Kidney (tissue), 13 donors: ENCODE measurements at regions not wholly inside any gene's neighbourhood (a gene's known extent, or its start where the extent isn't known, plus 50 kb on each side); places are given as distances from the start of the nearest gene placed in this dataset.

Source experiments
- DNase-seq, 5 donors: peaks; one replicate each; pipeline ENCODE4 v3.0.0-alpha.2; 2013 to 2020
- FAIRE-seq: peaks from 2 replicates; lab custom pipeline; 2012; peaks lifted over from hg19 to GRCh38; lab: Jason Lieb, UNC
- H3K27ac ChIP-seq, 2 donors: one replicate each; pipeline ENCODE4 v1.7.0; 2013; ENCODE audit warnings: low read depth in 2 of 2, low read length in 2 of 2, inconsistent platforms in 1 of 2
- H3K27me3 ChIP-seq: one replicate; pipeline ENCODE4 v1.7.1; 2013; ENCODE audit warnings: low read length, inconsistent platforms; ENCODE audit not compliant: control insufficient read depth, insufficient read depth
- H3K36me3 ChIP-seq, 3 donors: one replicate each; pipeline versions ENCODE4 v1.7.0 to v1.7.1; 2013; ENCODE audit warnings: low read length in 3 of 3, control low read depth in 1 of 3, inconsistent platforms in 1 of 3; ENCODE audit not compliant: insufficient read depth in 3 of 3, control insufficient read depth in 2 of 3
- H3K4me1 ChIP-seq, 3 donors: one replicate each; pipeline versions ENCODE4 v1.7.0 to v1.7.1; 2013; ENCODE audit warnings: low read length in 3 of 3, inconsistent platforms in 1 of 3, low read depth in 1 of 3; ENCODE audit not compliant: control insufficient read depth in 2 of 3, insufficient read depth in 2 of 3
- H3K4me3 ChIP-seq, 3 donors: one replicate each; pipeline versions ENCODE4 v1.7.0 to v1.8.1; 2013; ENCODE audit warnings: low read length in 3 of 3, control low read depth in 1 of 3, inconsistent platforms in 1 of 3
- H3K9ac ChIP-seq, 3 donors: one replicate each; pipeline versions ENCODE4 v1.7.0 to v1.7.1; 2013; ENCODE audit warnings: low read length in 3 of 3, control low read depth in 1 of 3, inconsistent platforms in 1 of 3
- H3K9me3 ChIP-seq, 3 donors: one replicate each; pipeline versions ENCODE4 v1.7.0 to v1.7.1; 2013; ENCODE audit warnings: low read length in 3 of 3, control low read depth in 1 of 3, inconsistent platforms in 1 of 3; ENCODE audit not compliant: control insufficient read depth in 2 of 3, insufficient read depth in 1 of 3
- CTCF ChIP-seq: IDR thresholded peaks from 3 replicates; pipeline ENCODE4 v1.5.1; 2012; ENCODE audit warnings: mild to moderate bottlenecking, moderate library complexity, borderline replicate concordance; ENCODE audit not compliant: insufficient read depth; ENCODE audit errors: extremely low read depth
- intact Hi-C: fragments of 100-400 bp; cut with DNase I; formaldehyde crosslinking; loops from one replicate; pipeline ENCODE4 v1.11.1; 2022
- donor health status: control.
- donor health status: control.
- donor health status: control.
- donor health status: control.
- donor health status: control.
- donor health status: DM: yes; HTN: yes; CAD: no.
- donor health status: Normal renal cell carcinoma (clear cell type).

- no peak for TF ChIP-seq CTCF
Measured at GRCh38 chr5:173812811-173813550, 75.2 kb upstream of the CPEB4 start.

DNA sequence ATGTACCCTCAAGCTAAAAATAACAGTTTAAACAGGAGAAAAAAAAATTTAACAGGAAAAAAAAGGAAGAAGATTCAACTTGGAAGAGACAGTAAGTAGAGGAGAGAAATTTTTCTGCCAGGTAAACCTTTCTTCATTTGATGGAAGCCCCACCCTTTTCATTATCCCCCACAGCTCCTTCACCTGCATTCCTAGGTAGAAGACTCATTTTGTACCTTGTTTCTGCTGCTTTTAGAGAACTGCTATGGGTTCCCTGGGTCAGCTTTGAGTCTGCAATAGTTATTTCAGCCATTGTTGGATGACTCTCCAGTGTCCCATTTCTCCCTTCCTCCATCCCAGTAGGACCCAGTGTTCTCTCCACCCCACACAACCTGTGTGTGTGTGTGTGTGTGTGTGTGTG lies 74.1 kb upstream of the CPEB4 start:
- H3K27ac ChIP-seq: no peak overlapping the region
- no peak overlapping the region for H3K9ac ChIP-seq
- DNase-seq: no peak
- intact Hi-C loops: no loop called here
- H3K9me3 ChIP-seq: no peaks in the 10 kb centered on the region
- H3K27me3 ChIP-seq: no peaks in the 10 kb centered on the region
- H3K36me3 ChIP-seq: no peaks in the 10 kb centered on the region
- FAIRE-seq: no peak
- peaks cover 0 to 11% (median 8%) of the 10 kb centered on the region in 3 donors for H3K4me1 ChIP-seq
- TF ChIP-seq CTCF: no peak
- H3K4me3 ChIP-seq: no peak overlapping the region

More at GRCh38 chr5:173812811-173813550, 75.2 kb upstream of the CPEB4 start:
- Histone ChIP-seq H3K9ac (no peak overlapping the region), H3K36me3 (no peaks in the 10 kb centered on the region), H3K27me3 (no peaks in the 10 kb centered on the region), H3K4me1 (peaks cover 0 to 11% (median 8%) of the 10 kb centered on the region in 3 donors), H3K27ac (no peak overlapping the region), H3K4me3 (no peak overlapping the region), H3K9me3 (no peaks in the 10 kb centered on the region)
- intact Hi-C loops: no loop called here
- FAIRE-seq: no peak
- DNase-seq: no peak

- H3K9ac ChIP-seq: no peak overlapping the region
- TF ChIP-seq CTCF: no peak
- H3K27ac ChIP-seq: no peak overlapping the region
- no peak for FAIRE-seq
- no peak overlapping the region for H3K4me3 ChIP-seq
- no peaks in the 10 kb centered on the region for H3K27me3 ChIP-seq
- no peaks in the 10 kb centered on the region for H3K9me3 ChIP-seq
- DNase-seq: no peak
- intact Hi-C loops: no loop called here
- peaks cover 0 to 11% (median 8%) of the 10 kb centered on the region in 3 donors for H3K4me1 ChIP-seq
- H3K36me3 ChIP-seq: no peaks in the 10 kb centered on the region
Measured at GRCh38 chr5:173815571-173815970, 72.6 kb upstream of the CPEB4 start.
